K562 (cell line): ENCODE measurements at regions not wholly inside any gene's neighbourhood (a gene's known extent, or its start where the extent isn't known, plus 50 kb on each side); places are given as distances from the start of the nearest gene placed in this dataset.

Source experiments
- ATAC-seq: fragments of 200-7000 bp; cut with Tn5 transposase; 3 replicates; pipeline ENCODE4 v1.9.1; 2020; ENCODE audit warnings: moderate library complexity
- BruUV-seq: library from RNA; stranded (reverse); fragments of 400-500 nt; replicated peaks from 2 replicates; lab custom pipeline; 2021; lab: Mats Ljungman, UMichigan
- CTCF ChIA-PET: fragments of 300-600 bp; formaldehyde crosslinking; extraction: SDS; loops from one replicate; lab custom pipeline; 2021; ENCODE audit warnings: low intra/inter-chr PET ratio; lab: Yijun Ruan, JAX
- POLR2A ChIA-PET: fragments of 300-600, 350-650 bp; sonication (Branson Sonifier 250); formaldehyde crosslinking; extraction: SDS; loops from one replicate; lab custom pipeline; 2021; ENCODE audit warnings: antibody characterized with exemption, inconsistent platforms; lab: Yijun Ruan, JAX
- DNase-seq, 4 experiments: peaks; one replicate each; pipeline versions ENCODE4 v3.0.0 to v3.0.0-alpha.2; 2011 to 2018; ENCODE audit warnings: low spot score in 3 of 4, mixed read lengths in 3 of 4; ENCODE audit errors: extremely low read depth in 1 of 4
- FAIRE-seq: peaks from 2 replicates; lab custom pipeline; 2011; peaks lifted over from hg19 to GRCh38; lab: Jason Lieb, UNC
- H2AFZ ChIP-seq: 2 replicates; pipeline ENCODE4 v1.6.0; 2011; ENCODE audit warnings: low read depth, low read length, control low read depth, inconsistent platforms
- H3K27ac ChIP-seq: fragments of 200-600 bp; 3 replicates; pipeline ENCODE4 v1.8.0; 2011; ENCODE audit warnings: low read depth, mild to moderate bottlenecking, control low read depth, inconsistent platforms, low read length, moderate library complexity, mixed read lengths; ENCODE audit errors: extremely low read depth
- H3K27me3 ChIP-seq, 2 experiments: fragments of 300-600 bp in 1 of 2; 2 replicates in 1 of 2; 3 replicates in 1 of 2; pipeline versions ENCODE4 v1.6.0 to v1.8.0; 2011; ENCODE audit warnings: inconsistent platforms in 2 of 2, low read length in 2 of 2, mild to moderate bottlenecking in 1 of 2, mixed read lengths in 1 of 2, moderate library complexity in 1 of 2; ENCODE audit not compliant: control insufficient read depth in 2 of 2, insufficient read depth in 2 of 2
- H3K36me3 ChIP-seq: fragments of 300-600 bp; 3 replicates; pipeline ENCODE4 v1.8.0; 2011; ENCODE audit warnings: mild to moderate bottlenecking, low read length, inconsistent platforms; ENCODE audit not compliant: control insufficient read depth, insufficient read depth
- H3K4me1 ChIP-seq, 2 experiments: fragments of 200-600 bp in 1 of 2; replicated peaks in 1 of 2; 2 replicates in 1 of 2; 3 replicates in 1 of 2; pipeline versions ENCODE4 v1.5.1 to v1.8.0; 2011; ENCODE audit warnings: inconsistent platforms in 2 of 2, low read length in 2 of 2, mild to moderate bottlenecking in 1 of 2, mixed read lengths in 1 of 2, moderate library complexity in 1 of 2; ENCODE audit not compliant: control insufficient read depth in 2 of 2, insufficient read depth in 2 of 2
- H3K4me2 ChIP-seq: 2 replicates; pipeline ENCODE4 v1.6.1; 2011; ENCODE audit warnings: low read length, control low read depth, inconsistent platforms, mixed read lengths; ENCODE audit not compliant: insufficient read depth
- H3K4me3 ChIP-seq: fragments of 200-600 bp; sonication (generic), shearing (Covaris generic); 2 replicates; pipeline ENCODE4 v1.5.1; 2016; ENCODE audit warnings: control low read depth, inconsistent platforms
- H3K79me2 ChIP-seq: fragments of 200-600 bp; 3 replicates; pipeline ENCODE4 v1.8.0; 2011; ENCODE audit warnings: low read length, inconsistent platforms; ENCODE audit not compliant: control insufficient read depth, insufficient read depth
- H3K9ac ChIP-seq, 2 experiments: 2 replicates each; pipeline versions ENCODE4 v1.6.0 to v1.6.1; 2011; ENCODE audit warnings: low read depth in 2 of 2, low read length in 2 of 2, control low read depth in 1 of 2, inconsistent platforms in 1 of 2, mild to moderate bottlenecking in 1 of 2, mixed read lengths in 1 of 2; ENCODE audit not compliant: insufficient read depth in 1 of 2
- H3K9me1 ChIP-seq: one replicate; pipeline ENCODE4 v1.6.0; 2011; ENCODE audit warnings: inconsistent platforms, mild to moderate bottlenecking, low read length, moderate library complexity; ENCODE audit not compliant: control insufficient read depth, insufficient read depth
- H3K9me3 ChIP-seq: replicated peaks from 2 replicates; pipeline ENCODE4 v1.5.1; 2011; ENCODE audit warnings: low read depth, low read length, inconsistent platforms; ENCODE audit not compliant: control insufficient read depth, insufficient read depth
- H4K20me1 ChIP-seq: replicated peaks from 2 replicates; pipeline ENCODE4 v1.6.1; 2011; ENCODE audit warnings: low read length, inconsistent platforms, mixed read lengths; ENCODE audit not compliant: control insufficient read depth, insufficient read depth
- CEBPG ChIP-seq, 3 experiments: fragments of 200-800 bp in 1 of 3; sonication (Bioruptor generic) in 1 of 3; sonication (generic) in 1 of 3; formaldehyde crosslinking in 1 of 3; IDR thresholded peaks in 2 of 3; conservative IDR thresholded peaks in 1 of 3; 2 replicates each; pipeline versions ENCODE4 v1.6.1 to v1.8.0; 2016 to 2022; ENCODE audit warnings: missing compliant biosample characterization in 2 of 3, missing genetic modification characterization in 2 of 3, mild to moderate bottlenecking in 1 of 3, missing genetic modification reagents in 1 of 3
- CSDE1 ChIP-seq, 2 experiments: fragments of 450-650 bp; IDR thresholded peaks; 2 replicates each; pipeline ENCODE4 v1.6.1; 2016; ENCODE audit warnings: mild to moderate bottlenecking in 1 of 2
- DDX20 ChIP-seq: fragments of 450-650 bp; IDR thresholded peaks from 2 replicates; pipeline ENCODE4 v1.6.1; 2016; ENCODE audit warnings: missing genetic modification characterization, low read depth, mild to moderate bottlenecking, missing compliant biosample characterization, moderate library complexity
- ETV6 ChIP-seq, 3 experiments: fragments of 150-350 bp in 1 of 3; sonication (generic) in 1 of 3; formaldehyde crosslinking in 1 of 3; IDR thresholded peaks; 2 replicates each; pipeline versions ENCODE4 v1.6.1 to v1.8.0; 2014 to 2022; ENCODE audit warnings: borderline replicate concordance in 2 of 3, low read depth in 2 of 3, antibody characterized with exemption in 1 of 3, low read length in 1 of 3, mild to moderate bottlenecking in 1 of 3, missing genetic modification reagents in 1 of 3
- FUS ChIP-seq: fragments of 200-400 bp; formaldehyde crosslinking; optimal IDR thresholded peaks from 2 replicates; pipeline ENCODE3; 2017; ENCODE audit warnings: low read depth, low read length
- JUNB ChIP-seq: fragments of 450-650 bp; formaldehyde crosslinking; conservative IDR thresholded peaks from 2 replicates; pipeline ENCODE4 v1.4.0; 2020; ENCODE audit warnings: mild to moderate bottlenecking
- NCOA1 ChIP-seq: fragments of 450-650 bp; IDR thresholded peaks from 2 replicates; pipeline ENCODE4 v1.6.1; 2016; ENCODE audit warnings: low read depth
- POU5F1 ChIP-seq: fragments of 150-350 bp; IDR thresholded peaks from 2 replicates; pipeline ENCODE4 v1.6.1; 2014; ENCODE audit warnings: borderline replicate concordance, low read length, low read depth, mild to moderate bottlenecking; ENCODE audit not compliant: partially characterized antibody
- PRPF4 ChIP-seq: fragments of 200-400 bp; formaldehyde crosslinking; IDR thresholded peaks from one replicate; pipeline ENCODE4 v1.6.1; 2017; ENCODE audit warnings: low read length, low read depth, mild to moderate bottlenecking; ENCODE audit not compliant: insufficient read depth, poor library complexity, severe bottlenecking
- TAL1 ChIP-seq: fragments of 450-650 bp; IDR thresholded peaks from 2 replicates; pipeline ENCODE4 v1.6.1; 2016; ENCODE audit warnings: mild to moderate bottlenecking
- TCF7 ChIP-seq: sonication (generic); IDR thresholded peaks from 2 replicates; pipeline ENCODE4 v1.6.1; 2016; ENCODE audit warnings: antibody characterized with exemption, borderline replicate concordance
- ZNF354B ChIP-seq: fragments of 250-450 bp; sonication (Bioruptor Pico); IDR thresholded peaks from 2 replicates; pipeline ENCODE4 v1.4.0; 2020
- ZNF586 ChIP-seq: fragments of 450-650 bp; formaldehyde crosslinking; conservative IDR thresholded peaks from 2 replicates; pipeline ENCODE4 v1.4.0; 2020; ENCODE audit warnings: mild to moderate bottlenecking, moderate library complexity
- ZNF766 ChIP-seq: fragments of 200-800 bp; sonication (Bioruptor generic); conservative IDR thresholded peaks from 2 replicates; pipeline ENCODE4 v1.6.1; 2016; ENCODE audit warnings: missing genetic modification characterization, missing compliant biosample characterization
- in situ Hi-C: fragments of 300-500 bp; cut with MboI; formaldehyde crosslinking; loops from 4 replicates; pipeline ENCODE4 v1.15.0; 2018; ENCODE audit warnings: inconsistent platforms, mixed read lengths
- intact Hi-C: fragments of 100-400 bp; cut with micrococcal nuclease; formaldehyde crosslinking; loops from 2 replicates; pipeline ENCODE4 v1.14.2; 2022
- TF ChIP-seq, protein P1 (sequence below): fragments of 200-800 bp; sonication (Bioruptor generic); IDR thresholded peaks from 2 replicates; pipeline ENCODE4 v1.6.1; 2017; ENCODE audit warnings: missing genetic modification characterization, missing compliant biosample characterization
- TF ChIP-seq, protein P2 (sequence below): sonication (generic); formaldehyde crosslinking; IDR thresholded peaks from 2 replicates; pipeline ENCODE4 v1.8.1; 2022; ENCODE audit warnings: missing genetic modification reagents
- TF ChIP-seq, protein P3 (sequence below): fragments of 250-450 bp; sonication (Bioruptor Pico); IDR thresholded peaks from 2 replicates; pipeline ENCODE4 v1.8.0; 2022; ENCODE audit warnings: moderate library complexity, mild to moderate bottlenecking, inconsistent platforms
- TF ChIP-seq, protein P4 (sequence below): fragments of 450-650 bp; IDR thresholded peaks from 2 replicates; pipeline ENCODE4 v1.6.1; 2016

DNA sequence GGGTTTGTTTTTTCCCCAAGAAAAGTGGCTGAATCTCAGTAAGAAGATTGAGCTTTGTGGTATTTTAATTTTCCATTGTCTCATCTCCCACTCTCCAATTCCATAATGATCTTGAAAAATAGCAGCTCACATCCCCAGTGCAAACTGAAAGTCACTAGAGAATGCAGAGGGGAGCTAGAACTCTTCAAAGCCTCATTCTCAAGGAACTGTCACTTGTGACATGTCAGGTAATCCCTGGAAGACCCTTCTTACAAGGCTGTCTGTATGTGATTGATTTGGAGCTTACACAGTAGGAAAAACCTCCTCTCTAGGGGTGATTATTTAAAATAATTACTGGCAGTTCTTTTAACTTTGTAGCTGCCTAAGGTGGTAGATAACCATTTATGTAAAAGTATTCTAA, 420.4 kb downstream of the CDH26 start:
- TF ChIP-seq CEBPG (CRISPR knock-in tag; IDR thresholded peaks at IDR 0.05) (no peak), CEBPG (tag; conservative IDR thresholded peaks at IDR 0.05 in 1 of 2, IDR thresholded peaks at IDR 0.05 in 1 of 2) (no peak), TAL1 (no peak), PRPF4 (no peak), NCOA1 (no peak), ZNF766 (CRISPR knock-in tag) (no peak), JUNB (CRISPR knock-in tag) (no peak), TCF7 (no peak), POU5F1 (no peak), ZNF354B (no peak), CSDE1 (IDR thresholded peaks at IDR 0.05) (no peak), DDX20 (tag) (no peak), FUS (no peak), ETV6 (IDR thresholded peaks at IDR 0.05; ENCODE audit: borderline replicate concordance in 1 of 2, low read depth in 2 of 2, low read length in 1 of 2) (no peak), ETV6 (CRISPR knock-in tag; IDR thresholded peaks at IDR 0.05; ENCODE audit: borderline replicate concordance) (no peak), ZNF586 (no peak)
- TF ChIP-seq, protein P1, sequence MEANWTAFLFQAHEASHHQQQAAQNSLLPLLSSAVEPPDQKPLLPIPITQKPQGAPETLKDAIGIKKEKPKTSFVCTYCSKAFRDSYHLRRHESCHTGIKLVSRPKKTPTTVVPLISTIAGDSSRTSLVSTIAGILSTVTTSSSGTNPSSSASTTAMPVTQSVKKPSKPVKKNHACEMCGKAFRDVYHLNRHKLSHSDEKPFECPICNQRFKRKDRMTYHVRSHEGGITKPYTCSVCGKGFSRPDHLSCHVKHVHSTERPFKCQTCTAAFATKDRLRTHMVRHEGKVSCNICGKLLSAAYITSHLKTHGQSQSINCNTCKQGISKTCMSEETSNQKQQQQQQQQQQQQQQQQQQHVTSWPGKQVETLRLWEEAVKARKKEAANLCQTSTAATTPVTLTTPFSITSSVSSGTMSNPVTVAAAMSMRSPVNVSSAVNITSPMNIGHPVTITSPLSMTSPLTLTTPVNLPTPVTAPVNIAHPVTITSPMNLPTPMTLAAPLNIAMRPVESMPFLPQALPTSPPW (CRISPR knock-in tag), result no peak
- TF ChIP-seq, protein P2, sequence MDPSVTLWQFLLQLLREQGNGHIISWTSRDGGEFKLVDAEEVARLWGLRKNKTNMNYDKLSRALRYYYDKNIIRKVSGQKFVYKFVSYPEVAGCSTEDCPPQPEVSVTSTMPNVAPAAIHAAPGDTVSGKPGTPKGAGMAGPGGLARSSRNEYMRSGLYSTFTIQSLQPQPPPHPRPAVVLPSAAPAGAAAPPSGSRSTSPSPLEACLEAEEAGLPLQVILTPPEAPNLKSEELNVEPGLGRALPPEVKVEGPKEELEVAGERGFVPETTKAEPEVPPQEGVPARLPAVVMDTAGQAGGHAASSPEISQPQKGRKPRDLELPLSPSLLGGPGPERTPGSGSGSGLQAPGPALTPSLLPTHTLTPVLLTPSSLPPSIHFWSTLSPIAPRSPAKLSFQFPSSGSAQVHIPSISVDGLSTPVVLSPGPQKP (CRISPR knock-in tag), result no peak
- TF ChIP-seq, protein P3, sequence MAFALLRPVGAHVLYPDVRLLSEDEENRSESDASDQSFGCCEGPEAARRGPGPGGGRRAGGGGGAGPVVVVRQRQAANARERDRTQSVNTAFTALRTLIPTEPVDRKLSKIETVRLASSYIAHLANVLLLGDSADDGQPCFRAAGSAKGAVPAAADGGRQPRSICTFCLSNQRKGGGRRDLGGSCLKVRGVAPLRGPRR, result no peak
- TF ChIP-seq, protein P4, sequence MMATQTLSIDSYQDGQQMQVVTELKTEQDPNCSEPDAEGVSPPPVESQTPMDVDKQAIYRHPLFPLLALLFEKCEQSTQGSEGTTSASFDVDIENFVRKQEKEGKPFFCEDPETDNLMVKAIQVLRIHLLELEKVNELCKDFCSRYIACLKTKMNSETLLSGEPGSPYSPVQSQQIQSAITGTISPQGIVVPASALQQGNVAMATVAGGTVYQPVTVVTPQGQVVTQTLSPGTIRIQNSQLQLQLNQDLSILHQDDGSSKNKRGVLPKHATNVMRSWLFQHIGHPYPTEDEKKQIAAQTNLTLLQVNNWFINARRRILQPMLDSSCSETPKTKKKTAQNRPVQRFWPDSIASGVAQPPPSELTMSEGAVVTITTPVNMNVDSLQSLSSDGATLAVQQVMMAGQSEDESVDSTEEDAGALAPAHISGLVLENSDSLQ, result no peak
- TF ChIP-seq, all 486 proteins: peak for 0
- Histone ChIP-seq H2AFZ (no peak overlapping the region), H4K20me1 (no peaks in the 10 kb centered on the region), H3K4me2 (no peak overlapping the region), H3K36me3 (no peaks in the 10 kb centered on the region), H3K79me2 (no peaks in the 10 kb centered on the region), H3K9me1 (no peaks in the 10 kb centered on the region), H3K4me3 (no peak overlapping the region), H3K4me1 (no peaks in the 10 kb centered on the region), H3K27ac (no peak overlapping the region), H3K9ac (no peak overlapping the region), H3K27me3 (no peaks in the 10 kb centered on the region), H3K9me3 (no peaks in the 10 kb centered on the region)
- FAIRE-seq (no peak), DNase-seq (no peak), ATAC-seq (no peak)
- intact Hi-C loops (no loop called here), in situ Hi-C loops (no loop called here)
- CTCF ChIA-PET, result no interaction called here
- BruUV-seq, result no TSS peak
- POLR2A ChIA-PET, result no interaction called here
